ENCODE measurements at regions not wholly inside any gene's neighbourhood (a gene's known extent, or its start where the extent isn't known, plus 50 kb on each side); places are given as distances from the start of the nearest gene placed in this dataset.
A peak's percentile ranks its signal among the peaks of the same experiment; 100 is the strongest.
"Not testable (repeated sequence)": the region's sequence is repeated elsewhere in the genome, so short reads cannot be mapped to it uniquely, and the experiment has no call there.

GRCh38 chr15:59833366-59833765, 144.2 kb upstream of the BNIP2 start:
- DNase-seq (ENCODE audit: low read depth), result no peak

GRCh38 chr15:59830873-59831272, 141.8 kb upstream of the BNIP2 start:
- DNase-seq (ENCODE audit: low read depth), result no peak

DNA sequence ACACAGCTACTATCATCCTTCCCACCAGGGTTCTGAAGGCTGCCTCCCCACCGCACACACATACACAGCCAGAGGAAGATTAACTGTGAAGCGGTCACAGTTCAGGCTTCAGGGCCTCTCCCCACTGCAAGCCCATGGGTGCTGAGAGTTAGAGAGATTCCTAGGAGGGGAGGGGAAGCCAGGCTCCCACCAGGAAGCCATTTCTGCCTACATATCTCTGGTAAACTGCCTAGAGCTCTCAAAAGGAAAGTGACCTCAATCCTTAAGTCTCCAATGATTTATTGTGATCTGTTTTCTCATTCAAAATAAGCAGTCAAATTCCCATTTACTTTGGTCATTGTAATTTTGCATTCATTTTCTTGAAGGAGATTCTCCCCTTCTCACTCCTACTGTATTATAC, 141.0 kb upstream of the BNIP2 start:
- DNase-seq (ENCODE audit: low read depth), result no peak

- no peak for DNase-seq (ENCODE audit: low read depth)
These were observed 139.7 kb upstream of the BNIP2 start for GRCh38 chr15:59828861-59829260.

DNA sequence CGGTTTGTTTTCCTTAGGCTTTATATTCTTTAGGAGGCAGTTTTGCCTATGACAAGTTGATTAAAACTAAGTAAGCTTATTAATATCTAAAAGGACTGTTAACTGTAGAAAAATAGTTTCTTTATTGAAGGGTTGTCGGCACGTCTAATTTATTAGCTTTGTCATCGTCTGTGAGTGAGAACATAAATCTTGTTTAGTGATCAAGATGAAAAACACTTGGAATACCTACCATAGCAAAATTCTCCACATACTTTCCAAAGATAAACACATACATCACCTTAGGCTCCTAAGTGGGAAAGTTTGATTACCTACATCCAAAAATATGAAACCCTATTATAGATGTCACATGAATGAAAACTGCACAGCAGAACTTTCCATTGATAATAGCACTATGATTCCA, 139.1 kb upstream of the BNIP2 start:
- no peak for DNase-seq (ENCODE audit: low read depth)

GRCh38 chr15:59825901-59826300, 136.8 kb upstream of the BNIP2 start:
- no peak for DNase-seq (ENCODE audit: low read depth)

DNA sequence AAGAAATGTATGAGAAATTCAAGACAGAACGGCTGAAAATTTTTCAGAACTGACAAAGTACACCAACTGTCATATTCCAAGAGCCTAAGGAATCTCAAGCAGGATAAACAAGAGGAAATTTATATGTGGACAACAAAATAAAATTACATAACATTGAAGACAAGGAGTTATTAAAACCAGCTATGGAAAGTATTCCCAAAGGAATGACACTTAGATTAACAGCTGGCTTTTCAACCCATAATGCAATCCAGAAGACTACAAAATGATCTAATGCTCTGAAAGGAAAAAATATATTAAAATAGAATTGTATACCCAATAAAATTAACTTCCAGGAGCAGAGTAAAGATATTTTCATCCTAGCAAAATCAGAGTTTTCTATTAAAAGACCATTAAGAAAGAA, 132.2 kb upstream of the BNIP2 start:
- peak; percentile 3 for DNase-seq (ENCODE audit: low read depth)

DNA sequence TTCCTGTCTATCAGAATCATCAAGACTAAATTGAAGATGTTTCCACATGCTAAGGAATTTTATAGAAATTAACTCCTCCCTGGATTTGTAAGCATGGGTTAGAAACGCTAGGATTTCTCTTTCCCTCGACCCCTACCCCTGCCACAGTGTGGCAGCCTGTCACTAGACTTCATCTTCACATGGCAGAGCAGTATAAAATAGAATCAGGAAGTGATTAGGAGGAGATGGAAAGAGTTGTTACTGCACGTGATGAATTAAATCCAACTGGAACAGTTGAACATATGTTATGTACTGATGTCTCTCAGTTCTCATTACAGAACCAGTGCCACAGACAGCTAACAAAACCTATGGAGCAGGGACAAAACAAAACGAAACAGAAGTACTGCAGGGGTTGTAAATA, 130.0 kb upstream of the BNIP2 start:
- DNase-seq (ENCODE audit: low read depth), result no peak

DNA sequence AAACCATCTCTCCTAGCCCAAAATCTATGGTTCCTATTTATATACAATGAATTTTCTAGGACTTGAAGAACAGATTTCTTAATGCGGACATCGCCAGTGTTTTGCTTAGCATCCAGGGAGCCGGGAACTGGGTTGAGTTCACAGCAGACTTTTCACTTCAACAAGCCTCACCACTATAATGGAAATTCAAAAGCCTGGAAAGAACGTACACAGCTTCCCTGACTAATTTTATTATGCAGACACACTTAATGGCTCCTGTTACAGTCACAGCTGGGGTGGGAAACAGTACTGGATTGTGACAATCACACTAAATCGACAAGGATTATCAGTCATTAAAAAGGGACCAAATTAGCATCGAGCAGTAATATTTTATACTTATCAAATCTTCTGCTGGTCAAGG, 129.2 kb upstream of the BNIP2 start:
- no peak for DNase-seq (ENCODE audit: low read depth)

- DNase-seq (ENCODE audit: low read depth), result no peak
These were observed 128.7 kb upstream of the BNIP2 start for GRCh38 chr15:59817834-59818233.

DNA sequence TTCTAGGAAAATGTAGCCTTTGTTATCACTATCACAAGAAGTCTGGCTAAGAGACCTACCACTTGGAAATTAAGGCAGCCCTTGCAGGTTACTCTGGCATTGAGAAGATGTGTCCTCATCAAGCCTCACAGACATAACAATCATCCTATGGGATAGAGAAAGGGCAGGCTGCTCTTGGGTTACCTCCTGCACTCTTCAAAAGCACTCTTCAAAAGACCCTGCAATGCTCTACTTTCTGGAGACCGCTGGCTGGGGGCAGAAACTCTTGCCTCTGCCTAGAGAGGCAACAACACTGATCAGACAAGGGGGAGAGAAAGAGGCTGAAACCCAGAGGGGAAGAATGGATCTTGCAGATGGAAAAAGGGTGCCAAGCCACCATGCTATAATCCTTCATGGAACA, 127.9 kb upstream of the BNIP2 start:
- DNase-seq (ENCODE audit: low read depth), result no peak

GRCh38 chr15:59814409-59814808, 125.3 kb upstream of the BNIP2 start:
- no peak for DNase-seq (ENCODE audit: low read depth)

GRCh38 chr15:59812889-59813288, 123.8 kb upstream of the BNIP2 start:
- no peak for DNase-seq (ENCODE audit: low read depth)

DNA sequence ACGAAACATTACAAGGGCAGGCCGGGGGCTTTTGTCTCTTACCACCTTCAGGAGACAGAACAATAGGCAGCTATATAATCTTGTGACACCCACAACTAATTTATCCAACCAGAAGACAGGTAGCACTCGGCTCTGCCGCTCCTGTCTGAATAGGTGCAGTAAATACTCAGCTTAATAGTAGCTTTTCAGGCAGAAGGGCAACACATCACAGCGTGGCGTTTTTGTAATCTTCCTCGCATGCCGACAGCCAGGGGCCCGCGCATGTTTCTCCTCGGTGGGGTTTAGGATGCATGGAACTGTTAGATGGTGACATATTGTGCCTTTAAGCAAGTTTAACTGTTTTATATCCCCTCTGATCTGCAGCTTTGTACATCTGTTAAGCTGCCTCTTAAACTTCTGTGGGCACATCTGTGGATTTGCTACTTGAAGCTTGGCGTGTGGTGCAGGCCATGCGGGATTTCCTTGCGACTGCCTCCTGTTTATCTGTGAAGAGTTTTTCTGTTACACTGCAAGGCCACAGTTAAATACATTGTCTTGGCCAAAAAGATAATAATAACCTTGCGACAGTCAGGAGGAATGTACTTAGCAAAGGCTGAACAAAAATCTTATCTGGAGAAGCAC, 123.2 kb upstream of the BNIP2 start:
- DNase-seq (ENCODE audit: low read depth), result no peak

GRCh38 chr15:59803293-59803966, 114.3 kb upstream of the BNIP2 start:
- DNase-seq (ENCODE audit: low read depth), result not testable (repeated sequence)

GRCh38 chr15:59801649-59802048, 112.5 kb upstream of the BNIP2 start:
- no peak for DNase-seq (ENCODE audit: low read depth)

GRCh38 chr15:59798605-59798917, 109.4 kb upstream of the BNIP2 start:
- DNase-seq (ENCODE audit: low read depth), result no peak

DNA sequence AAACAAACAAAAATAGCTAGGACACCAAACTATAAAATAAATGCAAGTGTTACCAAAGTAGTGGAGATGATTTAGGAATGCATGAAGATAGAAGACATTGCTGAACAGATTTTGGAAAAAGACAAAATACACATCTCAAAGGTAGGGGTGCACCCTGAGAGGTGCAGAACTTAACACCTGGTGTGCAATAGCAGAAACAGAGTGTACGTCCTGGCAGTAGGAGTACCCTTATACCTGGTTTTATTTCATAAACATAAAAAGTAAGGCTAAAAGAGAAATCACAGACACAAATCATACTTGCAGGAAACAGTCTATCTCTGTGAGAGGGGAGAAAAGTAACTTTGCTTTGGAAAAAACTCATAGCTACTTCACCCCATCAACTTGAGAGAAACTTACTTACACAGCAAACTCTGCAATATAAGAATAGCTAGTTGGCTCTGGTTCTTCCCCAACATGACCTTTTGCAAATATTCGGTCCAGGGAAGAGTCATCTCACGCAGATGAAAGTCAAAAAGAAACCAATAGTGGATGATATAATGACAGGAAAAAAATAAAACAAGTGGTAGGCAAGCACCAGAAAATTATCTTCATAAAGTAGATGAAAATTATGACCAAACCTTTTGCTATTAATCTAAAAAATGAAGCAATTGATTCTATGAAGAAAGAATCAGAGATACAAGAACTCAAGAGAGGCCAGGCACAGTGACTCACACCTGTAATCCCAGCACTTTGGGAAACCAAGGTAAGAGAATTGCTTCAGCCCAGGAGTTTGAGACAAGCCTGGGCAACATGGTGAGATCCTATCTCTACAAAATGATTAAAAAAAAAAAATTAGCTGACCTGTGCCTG, 108.9 kb upstream of the BNIP2 start:
- DNase-seq (ENCODE audit: low read depth), result no peak

GRCh38 chr15:59794229-59794886, 105.2 kb upstream of the BNIP2 start:
- no peak for DNase-seq (ENCODE audit: low read depth)

GRCh38 chr15:59792359-59792758, 103.2 kb upstream of the BNIP2 start:
- DNase-seq (ENCODE audit: low read depth), result no peak

GRCh38 chr15:59791755-59792154, 102.6 kb upstream of the BNIP2 start:
- DNase-seq (ENCODE audit: low read depth), result peak; percentile 0

DNA sequence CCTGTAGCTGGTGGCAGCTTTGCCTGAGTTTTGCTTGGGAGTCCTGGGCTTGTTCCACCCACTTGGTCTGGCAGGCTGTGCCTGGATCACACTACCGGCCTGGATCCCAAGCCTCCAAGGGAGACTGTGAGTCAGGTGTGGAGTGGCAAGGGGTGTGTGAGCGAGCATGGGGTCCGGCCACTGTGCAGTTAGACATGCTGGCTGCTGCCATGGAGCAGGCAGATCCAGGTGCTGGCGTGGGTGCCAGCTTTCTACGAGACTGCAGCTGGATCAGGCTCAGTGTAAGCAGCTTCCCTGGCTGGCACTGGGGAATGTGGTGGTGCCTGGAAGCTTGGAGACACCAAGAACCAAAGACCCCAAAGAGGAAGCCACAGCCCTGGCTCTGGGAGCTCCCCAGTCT, 102.0 kb upstream of the BNIP2 start:
- DNase-seq (ENCODE audit: low read depth), result no peak
